GM18858 (cell line): ENCODE measurements at regions not wholly inside any gene's neighbourhood (a gene's known extent, or its start where the extent isn't known, plus 50 kb on each side); places are given as distances from the start of the nearest gene placed in this dataset.

ENCODE experiments used
- ATAC-seq: cut with Tn5 transposase; IDR thresholded peaks from one replicate; pipeline ENCODE4 v1.9.1; 2021; ENCODE audit not compliant: unreplicated experiment

DNA sequence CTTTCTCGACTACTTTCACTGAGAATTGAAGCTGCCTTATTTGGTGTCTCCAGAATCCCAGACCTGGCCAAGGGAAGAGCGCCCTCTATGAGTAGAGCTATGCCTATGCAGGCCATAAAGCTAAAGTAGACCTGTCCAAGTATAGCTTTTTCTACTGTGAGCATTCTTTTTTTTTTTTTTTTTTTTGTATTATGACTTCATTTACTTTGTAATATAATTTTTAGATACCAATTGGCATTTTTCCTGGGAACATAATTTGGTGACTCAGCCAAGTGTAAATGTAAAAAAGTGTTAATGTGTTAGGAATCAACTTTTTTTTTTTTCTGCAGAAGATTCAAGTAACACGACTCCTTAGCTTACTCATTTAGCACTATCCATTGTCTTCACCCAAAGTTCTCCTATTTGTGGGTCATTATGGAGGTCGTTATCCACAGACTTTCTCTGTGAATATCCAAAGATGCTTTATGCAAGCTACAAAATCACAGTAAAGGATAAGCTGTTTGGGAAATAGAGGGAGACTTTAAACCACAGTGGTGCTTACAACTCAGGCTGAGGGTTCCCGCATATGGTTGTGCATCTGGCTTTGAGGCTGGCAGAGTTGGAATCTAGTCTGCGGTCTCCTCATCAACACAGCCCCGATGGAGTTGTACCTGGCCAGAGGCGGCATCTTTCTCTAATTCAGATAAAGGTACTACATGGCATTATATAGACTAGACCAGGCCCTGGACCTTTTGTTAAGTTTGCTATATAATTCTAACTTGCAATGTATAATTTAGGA is 1040.2 kb upstream of the SORCS1 start:
- peak; percentile 85 for ATAC-seq

DNA sequence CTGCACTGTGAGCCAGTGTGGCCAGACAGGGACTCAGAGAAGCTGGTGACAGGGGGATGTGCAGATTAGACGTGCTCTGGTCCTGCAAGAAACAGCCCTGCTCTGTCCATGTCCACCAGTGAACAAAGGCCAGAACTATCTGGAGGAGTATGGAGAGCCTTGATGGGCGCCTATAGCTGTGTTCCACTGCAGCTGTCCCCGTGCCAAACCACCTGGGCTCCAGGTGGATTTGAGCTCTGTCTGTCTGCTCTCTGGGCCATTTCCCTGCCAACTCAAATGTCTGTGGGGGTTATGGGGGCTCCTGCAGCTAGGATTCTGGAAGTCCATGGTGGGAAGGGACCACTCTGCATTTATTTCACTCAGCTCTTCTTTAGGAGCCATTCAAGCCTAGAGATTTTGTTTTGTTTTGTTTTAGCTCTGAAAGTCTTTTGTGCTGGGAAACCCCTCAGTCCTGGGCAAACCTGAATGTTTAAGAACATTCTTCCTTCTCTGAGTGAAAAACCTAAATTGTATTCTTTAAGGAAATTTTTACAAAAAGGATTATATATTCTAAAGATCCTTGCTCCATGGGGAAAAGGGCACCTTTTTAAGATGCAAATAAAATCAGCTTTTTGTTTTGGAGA is 1039.5 kb upstream of the SORCS1 start:
- peak; percentile 8 for ATAC-seq

DNA sequence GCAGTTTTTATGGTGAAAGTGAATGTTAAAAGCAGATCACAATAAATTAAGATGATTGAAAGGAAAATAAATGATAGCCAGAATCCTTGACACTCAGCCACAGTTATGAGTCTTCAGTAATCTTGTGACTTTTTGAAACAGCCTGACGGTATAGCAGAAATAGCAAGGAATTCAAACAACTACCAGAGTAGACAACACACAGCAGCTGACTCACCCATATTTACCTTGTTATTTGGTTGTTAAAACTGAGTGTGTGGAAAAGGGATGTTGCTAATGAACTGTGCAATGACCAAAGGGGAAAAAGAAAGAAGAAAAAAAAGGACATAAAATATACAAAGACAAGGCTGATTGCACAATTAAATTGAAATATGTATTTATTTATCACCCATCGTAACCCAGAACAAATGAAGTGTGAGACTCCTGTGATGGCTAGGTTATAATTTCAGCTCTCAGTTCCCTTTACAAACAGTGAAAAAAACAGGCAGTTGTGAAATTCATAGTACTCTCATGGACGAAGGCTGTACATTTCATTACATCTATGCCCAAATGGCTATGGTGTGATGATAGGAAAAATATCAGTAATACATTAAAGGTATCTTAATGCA is 1023.0 kb upstream of the SORCS1 start:
- ATAC-seq: no peak

DNA sequence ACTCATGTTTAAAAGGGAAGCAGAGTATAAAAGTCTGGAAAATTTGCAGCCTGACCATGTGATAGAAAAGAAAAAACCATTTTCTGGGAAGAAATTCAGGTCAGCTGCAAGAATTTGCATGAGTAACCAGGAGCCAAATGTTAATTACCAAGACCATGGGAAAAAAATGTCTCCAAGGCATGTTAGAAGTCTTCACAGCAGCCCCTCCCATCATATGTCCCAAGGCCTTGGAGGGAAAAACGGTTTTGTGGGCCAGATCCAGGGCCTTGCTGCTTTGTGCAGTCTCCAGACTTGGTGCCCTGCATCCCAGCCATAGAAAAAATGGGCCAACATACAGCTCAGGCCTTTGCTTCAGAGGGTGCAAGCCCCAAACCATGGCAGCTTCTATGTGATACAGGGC is 1019.6 kb upstream of the SORCS1 start:
- ATAC-seq: no peak

DNA sequence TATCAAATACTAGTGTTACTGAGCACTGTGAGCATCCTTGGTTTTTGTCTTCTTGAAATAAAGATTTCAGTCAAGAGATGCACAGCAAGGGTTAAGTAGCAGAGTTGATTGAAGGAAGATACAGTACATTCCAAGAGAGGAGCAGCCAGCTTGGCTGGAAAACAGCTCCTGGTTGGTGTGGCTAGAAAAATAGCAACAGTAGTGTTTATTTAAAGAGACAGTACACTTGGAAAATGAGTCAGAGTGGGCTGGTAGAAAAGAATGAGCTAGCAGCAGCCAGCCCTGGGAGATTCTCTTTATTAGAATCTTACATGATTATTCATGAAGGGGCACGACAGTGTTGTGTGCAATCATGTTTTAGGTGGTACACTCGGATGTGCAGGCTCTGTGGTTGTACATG is 1016.4 kb upstream of the SORCS1 start:
- ATAC-seq: no peak

DNA sequence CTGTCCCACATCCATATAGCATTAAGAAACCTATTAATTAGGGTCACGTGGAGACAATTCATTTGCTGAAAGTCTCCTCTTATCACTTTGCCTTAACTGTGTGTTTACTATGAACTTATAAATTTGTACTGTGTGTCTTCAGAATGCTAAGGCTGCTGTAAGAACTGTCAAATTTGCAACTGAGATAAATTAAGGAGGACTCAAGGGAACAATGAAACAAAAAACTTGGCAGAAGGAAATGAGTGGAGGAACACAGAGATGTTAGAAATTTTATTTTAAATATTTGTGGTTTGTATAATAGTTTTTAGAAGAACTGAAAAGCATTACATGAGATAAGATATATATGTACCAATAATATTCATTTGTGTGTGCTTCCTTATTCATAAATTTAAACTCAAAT is 1005.3 kb upstream of the SORCS1 start:
- no peak for ATAC-seq

DNA sequence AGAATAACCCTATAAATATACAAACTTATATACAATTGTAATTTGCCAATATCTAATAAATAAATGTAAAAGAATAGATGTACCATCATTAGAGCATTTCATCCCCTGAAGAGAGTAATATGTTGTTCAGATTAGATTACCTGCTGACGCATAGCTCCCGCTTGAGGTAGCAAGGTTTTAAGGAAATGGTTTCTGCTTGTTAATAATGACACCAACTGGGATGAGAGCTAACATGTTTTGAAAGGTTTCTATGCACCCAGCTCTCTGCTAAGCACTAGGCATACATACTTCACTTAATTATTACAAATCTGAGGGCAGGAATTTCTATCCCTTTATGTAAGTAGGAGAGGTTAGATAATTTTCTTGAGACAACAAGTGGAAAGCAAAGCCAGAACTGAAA is 1003.3 kb upstream of the SORCS1 start:
- ATAC-seq: no peak

DNA sequence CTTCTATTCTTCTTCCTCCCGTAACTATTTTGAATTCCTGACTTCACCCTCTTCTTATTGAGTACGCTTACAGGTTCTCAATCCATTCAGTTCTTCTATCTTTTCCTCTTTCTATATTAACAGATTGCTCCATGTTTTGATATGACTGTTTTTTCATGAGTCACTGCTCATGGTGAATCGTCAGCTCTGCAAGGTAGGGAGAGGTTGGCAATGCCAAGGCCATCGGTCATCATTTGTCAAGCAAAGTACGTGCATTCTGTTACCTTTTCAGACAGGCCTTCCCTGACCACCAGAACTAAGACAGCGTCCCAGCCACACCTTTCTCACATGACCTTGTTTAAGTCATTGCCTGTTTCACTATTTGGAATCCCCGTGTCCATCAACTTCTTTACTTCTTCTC is 1001.9 kb upstream of the SORCS1 start:
- no peak for ATAC-seq

DNA sequence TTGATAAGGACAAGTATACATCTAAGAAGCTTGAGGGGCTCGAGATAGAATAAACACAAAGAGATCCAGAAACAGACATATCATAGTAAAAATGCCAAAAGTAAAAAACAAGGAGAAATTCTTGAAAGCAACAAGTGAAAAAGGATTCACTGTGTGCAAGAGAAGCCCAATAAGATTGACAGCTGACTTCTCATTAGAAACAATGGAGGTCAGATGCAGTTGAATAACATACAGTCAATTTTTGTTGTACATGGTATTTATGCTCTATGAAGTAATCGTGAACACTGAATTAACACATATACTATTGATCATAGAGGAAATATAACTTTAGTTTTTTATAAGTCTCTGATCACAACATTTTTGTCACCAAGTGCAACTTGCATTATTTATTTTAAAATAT is 982.8 kb upstream of the SORCS1 start:
- no peak for ATAC-seq

DNA sequence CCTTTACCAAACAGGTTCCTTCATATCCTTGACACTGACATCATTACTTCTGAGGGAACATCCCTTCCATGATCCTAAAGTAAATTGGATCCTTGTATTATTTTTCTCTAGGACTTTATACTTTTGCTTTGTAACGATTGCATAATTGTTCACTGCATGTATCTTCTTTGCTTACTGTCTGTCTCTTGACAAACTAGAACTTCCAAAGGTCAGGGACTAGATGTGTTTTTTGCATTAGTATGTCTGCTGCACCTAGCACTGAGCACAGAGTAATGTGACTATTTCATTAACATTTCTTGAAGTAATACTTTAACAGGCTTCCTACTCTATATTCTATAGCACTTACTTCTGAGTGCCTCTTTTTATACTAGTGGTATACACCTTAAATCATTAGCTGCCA is 976.6 kb upstream of the SORCS1 start:
- ATAC-seq: no peak

DNA sequence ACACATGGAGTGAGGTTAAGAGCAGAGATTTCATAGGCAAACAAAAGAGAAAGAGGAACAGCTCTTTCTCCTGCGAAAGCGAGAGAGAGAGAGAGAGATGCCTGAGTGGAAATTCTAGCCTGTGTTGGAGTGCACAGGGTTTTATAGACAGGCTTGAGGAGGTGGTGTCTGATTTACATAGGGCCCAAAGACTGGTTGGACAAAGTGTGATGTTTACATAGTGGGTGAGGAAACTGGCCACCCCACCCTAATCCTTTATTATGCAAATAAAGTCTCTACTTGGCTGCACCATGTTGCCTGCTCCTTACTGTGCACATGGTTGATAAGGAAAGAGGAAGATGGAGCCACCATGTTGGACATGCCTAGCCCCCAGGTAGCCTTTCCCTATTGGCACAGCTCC is 967.8 kb upstream of the SORCS1 start:
- no peak for ATAC-seq

DNA sequence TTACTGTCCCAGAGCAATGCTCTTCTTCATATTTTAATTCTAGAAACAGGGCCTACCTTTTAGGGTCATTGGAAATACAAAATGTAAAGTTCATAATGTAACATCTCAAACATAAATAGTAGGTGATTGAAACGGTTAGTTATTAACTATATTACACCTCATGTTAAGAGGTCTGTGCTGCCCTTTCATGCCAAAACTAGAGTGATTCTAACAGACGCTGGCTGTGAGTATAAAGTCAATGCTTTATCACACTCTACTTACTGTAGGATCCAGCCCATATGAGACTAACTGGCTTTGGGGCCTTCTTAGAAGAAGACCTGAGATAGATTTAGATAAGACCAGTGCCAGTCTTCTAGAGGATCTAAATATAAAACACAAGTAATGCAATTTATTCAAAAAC is 966.1 kb upstream of the SORCS1 start:
- ATAC-seq: no peak

DNA sequence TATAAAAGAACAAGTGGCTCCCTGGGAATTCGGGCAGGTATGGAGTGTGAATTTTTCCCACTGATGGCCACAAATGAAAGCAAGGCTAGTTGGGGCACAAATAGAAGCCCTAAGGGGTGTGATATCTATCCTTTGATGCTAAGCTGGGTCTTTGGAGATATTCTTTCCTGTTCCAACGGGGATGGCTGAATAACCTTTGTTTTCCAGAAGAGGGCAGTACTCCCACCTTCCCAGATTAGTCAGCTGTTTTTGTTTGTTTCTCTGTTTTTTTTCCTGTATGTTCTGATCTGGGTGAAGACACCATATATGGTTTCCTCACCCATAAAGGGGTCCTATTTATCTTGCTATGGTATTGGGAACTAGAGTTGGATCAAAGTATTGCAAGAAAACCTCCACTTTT is 947.7 kb upstream of the SORCS1 start:
- ATAC-seq: no peak

DNA sequence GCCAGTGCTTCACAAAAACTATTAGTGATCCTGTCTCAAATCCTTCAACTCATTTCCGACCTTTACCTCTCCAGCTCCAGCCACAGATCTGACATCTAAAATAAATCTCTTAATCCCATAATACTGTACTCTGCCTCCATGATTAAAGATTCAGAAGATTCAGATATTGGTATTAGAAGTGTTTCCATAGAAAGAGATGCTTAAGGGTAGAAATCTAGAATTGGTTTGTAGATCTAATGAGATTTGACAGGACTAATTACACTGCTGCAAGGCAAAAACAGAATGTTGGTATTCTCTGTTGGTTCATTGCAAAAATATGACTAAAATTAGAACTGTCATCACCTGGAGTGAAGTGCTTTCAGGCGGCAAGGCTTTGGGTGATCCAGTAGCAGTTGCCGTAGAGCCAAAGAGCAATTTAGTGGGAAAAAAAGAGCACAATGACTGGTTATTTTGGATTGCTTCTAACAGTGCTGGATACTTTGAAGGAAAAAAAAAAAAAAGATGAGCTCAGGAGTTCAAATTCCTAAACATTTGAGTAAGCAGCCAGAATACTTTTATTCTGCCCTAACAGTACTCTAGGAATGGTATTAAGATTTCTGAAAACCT is 940.1 kb upstream of the SORCS1 start:
- ATAC-seq: no peak

DNA sequence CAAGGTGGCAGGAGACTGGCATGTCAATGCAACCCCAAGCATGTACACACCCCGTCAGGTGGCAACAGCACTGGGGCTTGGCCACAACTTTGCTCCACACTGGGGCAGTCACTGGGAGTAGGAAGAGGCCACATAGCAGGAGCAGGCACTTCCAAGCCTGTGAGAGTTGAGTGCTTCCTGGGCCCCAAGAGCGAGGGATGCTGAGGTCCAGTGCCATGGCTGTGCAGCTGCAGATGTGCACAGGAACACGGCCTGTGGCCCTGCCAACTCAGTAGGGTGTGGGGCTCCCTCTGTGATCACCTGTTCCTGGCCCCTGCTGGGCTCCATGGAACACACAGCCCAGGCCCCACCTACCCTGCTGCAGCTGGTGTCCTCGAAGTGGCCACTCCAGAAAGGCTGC is 932.8 kb upstream of the SORCS1 start:
- ATAC-seq: no peak

DNA sequence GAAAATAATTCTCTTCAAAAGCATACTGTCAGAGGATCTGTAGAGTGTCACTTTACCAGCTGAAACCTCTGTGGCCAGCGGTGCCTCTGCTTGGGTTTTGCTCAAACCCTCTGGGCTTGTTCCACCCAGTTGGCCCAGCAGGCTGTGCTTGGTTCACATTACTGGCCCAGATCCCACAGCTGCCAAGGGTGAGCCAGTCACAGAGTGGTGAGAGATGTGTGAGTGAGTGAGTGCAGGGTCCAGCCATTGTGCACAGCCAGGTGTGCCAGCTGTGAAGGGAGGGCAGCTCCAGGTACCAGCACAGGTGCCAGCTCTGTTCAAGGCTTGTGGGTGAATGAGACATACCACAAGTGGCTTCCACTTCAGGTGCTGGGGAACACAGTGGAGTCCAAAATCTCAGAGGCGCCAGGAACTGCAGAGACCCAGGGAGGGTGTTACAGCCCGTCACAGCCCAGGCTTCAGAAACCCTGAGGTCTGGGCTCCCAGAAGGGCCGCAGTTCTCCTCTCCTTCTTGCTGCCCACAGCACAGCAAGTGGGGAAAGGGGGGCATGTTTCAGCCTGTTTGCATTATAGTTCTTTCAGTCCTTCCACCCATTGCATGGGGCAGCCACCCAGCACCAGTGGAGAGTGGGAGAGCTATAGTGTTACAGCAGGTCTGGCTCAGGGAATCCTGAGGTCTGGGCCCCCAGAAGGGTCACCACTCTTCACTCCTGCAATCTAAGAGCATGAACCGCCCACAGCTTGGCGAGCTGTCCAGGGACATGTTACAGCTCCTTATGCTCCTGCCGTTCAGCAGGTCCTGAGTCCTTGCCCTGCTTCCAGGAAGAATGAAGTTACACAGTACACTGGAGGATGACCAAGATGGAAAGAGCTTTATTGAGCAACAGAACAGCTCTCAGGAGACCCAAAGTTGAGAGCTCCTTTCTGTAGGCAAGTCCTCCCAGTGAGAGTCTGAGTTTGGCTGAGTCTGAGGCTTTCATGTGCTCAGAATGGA is 931.7 kb upstream of the SORCS1 start:
- ATAC-seq: no peak

DNA sequence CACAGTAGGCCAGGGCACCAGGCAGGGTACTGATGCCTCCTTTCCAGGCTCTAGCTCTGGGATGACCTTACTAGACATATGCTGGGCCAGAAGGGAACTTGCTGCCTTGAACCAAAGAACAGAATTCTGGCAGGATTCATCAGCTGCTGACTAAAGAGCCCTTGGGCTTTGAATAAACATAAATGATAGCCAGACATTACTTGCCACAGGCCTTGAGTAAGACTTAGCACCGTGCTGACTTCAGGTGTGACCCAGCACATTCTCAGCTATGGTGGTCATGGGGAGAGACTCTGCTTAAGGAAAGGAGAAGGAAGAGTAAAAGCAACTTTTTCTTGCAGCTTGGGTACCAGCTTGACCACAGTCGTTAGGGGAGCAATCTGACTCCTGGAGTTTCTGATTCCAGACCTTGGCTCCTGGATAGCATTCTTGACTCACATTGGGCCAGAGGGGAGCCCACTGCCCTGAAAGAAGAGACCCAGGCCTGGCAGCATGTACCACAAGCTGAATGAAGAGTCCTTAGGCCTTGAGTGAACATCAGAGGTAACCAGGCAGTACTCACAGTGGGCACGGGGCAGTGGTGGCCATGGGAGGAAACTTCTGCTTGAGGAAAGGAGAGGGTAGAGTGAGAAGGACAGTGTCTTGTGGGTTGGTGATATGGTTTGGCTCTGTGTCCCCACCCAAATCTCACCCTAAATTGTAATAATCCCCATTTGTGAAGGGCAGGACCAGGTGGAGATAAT is 926.1 kb upstream of the SORCS1 start:
- no peak for ATAC-seq

DNA sequence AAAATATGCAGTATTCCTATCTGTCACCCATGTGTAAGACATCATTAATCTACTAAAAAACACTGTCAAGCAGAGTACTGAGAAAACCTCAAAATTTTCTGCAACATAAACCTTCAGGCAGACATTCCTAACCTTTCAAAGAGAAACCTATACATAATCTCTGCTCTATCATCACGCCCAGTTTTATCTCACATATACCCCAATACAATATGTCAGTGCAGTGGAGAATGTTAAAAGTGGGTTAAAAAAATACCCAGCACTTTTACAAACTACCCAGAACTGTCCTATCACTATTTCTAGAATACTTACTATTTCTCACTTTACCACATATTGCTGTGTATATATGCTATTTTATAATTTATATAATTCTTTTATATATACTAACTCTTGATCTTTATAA is 922.0 kb upstream of the SORCS1 start:
- no peak for ATAC-seq

DNA sequence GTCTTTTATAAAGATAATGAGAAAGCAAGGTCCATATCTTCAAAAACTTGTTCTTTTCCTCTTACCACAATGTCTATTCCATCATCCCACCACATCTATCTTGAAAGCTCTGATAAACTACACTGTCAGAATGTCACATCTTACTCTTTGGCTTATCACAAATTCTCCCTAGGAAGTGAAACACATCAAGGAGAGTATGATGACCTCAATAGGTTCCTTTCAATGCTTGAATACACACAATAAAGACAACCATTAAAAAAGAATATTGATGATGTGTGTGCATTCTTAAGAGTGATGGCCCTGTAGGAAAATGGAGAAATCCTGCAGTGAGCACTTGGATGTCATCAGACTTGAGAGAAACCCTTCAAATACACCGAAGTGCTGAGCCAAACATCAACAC is 918.1 kb upstream of the SORCS1 start:
- no peak for ATAC-seq

DNA sequence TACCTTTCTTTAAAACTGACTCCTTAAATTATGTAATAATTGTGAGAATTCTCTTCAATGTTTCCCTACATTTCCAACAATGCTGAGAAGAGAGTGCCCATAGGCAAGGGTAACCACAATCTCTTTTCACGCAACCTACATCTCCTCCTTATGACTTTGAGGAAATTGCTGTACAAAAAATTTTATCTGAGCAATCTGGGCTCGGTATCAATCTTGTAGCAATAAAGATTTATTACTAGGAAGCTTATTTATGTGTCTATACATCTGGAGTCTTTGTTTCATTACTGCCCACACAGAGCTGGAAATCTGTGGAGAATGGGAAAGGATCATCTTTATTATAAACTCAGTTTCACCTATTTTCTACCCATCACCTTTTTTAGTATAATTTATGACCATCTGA is 913.8 kb upstream of the SORCS1 start:
- no peak for ATAC-seq
